ENCODE measurements at regions not wholly inside any gene's neighbourhood (a gene's known extent, or its start where the extent isn't known, plus 50 kb on each side); places are given as distances from the start of the nearest gene placed in this dataset.

DNA sequence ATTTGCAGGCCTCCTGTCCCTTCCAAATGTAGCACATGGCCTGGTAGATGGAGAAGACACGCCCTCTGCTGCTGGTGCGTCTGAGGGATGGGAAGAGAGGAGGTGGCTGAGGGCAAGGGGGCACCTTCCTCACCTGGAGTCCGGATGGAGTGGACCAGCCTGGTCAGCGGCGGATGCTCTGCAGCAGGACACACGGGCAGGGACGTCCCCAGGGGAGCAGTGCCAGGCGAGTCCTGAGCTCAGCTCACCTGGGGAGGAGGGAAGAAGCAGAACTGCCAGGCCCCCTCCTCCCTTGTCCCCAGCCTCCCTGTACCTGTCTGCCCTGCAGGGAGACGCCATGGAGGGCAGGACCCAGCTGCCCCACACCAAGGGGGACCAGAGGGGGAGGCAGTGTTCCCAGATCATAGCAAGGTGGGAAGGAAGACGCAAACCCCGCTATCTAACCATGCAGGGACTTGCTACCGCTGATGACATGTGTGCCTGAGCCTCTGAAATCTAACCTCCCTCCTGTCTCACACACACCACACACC, 1495.9 kb downstream of the BRD1 start:
- Histone ChIP-seq H3K27ac (ENCODE audit: poor library complexity, severe bottlenecking) (no peak overlapping the region), H3K4me1 (ENCODE audit: insufficient read depth, poor library complexity, severe bottlenecking) (no peaks in the 10 kb centered on the region), H3K9me3 (ENCODE audit: severe bottlenecking) (no peaks in the 10 kb centered on the region), H3K36me3 (ENCODE audit: low read depth) (no peaks in the 10 kb centered on the region), H3K4me3 (ENCODE audit: severe bottlenecking) (no peak overlapping the region), H3K27me3 (ENCODE audit: insufficient read depth, poor library complexity, severe bottlenecking) (no peaks in the 10 kb centered on the region)
- no peak for ATAC-seq (ENCODE audit: low read depth)
- DNase-seq (ENCODE audit: low spot score), result no peak
- no peak for TF ChIP-seq CTCF (IDR thresholded peaks at IDR 0.05; ENCODE audit: poor library complexity, severe bottlenecking)

DNA sequence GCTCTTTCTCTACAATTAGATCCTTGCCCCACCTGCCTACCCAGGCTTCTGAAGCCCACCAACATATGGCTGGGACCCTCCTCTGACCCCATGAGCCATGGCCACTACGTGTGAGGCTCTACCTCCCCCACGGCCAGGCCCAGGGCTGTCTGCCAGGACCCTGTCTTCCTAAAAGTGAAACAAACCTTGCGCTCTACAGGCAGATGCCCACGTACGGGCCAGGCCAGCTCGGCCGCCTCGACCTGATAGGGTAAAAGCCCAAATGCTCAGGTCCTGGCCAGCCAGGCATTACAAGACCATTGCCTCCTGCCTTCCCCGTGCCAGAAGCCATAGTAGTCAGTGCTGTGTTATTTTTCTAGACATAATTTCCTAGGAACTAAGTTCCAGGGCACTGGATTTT, 1496.4 kb downstream of the BRD1 start:
- no peak overlapping the region for H3K4me3 ChIP-seq (ENCODE audit: severe bottlenecking)
- ATAC-seq (ENCODE audit: low read depth) (no peak), DNase-seq (ENCODE audit: low spot score) (peak; percentile 37)
- no peaks in the 10 kb centered on the region for H3K9me3 ChIP-seq (ENCODE audit: severe bottlenecking)
- no peak for TF ChIP-seq CTCF (IDR thresholded peaks at IDR 0.05; ENCODE audit: poor library complexity, severe bottlenecking)
- H3K36me3 ChIP-seq (ENCODE audit: low read depth), result no peaks in the 10 kb centered on the region
- H3K27me3 ChIP-seq (ENCODE audit: insufficient read depth, poor library complexity, severe bottlenecking), result no peaks in the 10 kb centered on the region
- no peaks in the 10 kb centered on the region for H3K4me1 ChIP-seq (ENCODE audit: insufficient read depth, poor library complexity, severe bottlenecking)
- no peak overlapping the region for H3K27ac ChIP-seq (ENCODE audit: poor library complexity, severe bottlenecking)

DNA sequence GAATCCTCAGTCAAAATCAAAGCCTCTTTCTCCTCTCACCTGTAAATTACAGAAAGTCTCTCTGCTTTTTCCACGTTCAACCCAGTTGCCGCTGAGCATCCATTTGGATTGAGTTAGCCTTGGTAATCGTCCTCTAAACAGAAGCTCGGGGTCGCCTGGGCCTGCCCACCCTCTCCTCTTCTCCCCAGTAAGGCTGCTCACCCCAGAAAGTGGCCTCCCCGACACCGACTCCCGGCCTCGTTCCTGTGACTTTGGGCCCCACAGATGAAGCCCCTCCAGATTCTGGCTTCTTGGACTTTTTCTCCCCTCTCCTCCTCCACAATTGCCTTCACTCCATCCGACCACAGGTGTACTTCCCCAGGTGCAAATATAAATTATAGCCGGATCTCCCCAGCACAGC, 1500.0 kb downstream of the BRD1 start:
- no peaks in the 10 kb centered on the region for H3K36me3 ChIP-seq (ENCODE audit: low read depth)
- H3K4me1 ChIP-seq (ENCODE audit: insufficient read depth, poor library complexity, severe bottlenecking), result no peaks in the 10 kb centered on the region
- TF ChIP-seq CTCF (IDR thresholded peaks at IDR 0.05; ENCODE audit: poor library complexity, severe bottlenecking), result no peak
- H3K27ac ChIP-seq (ENCODE audit: poor library complexity, severe bottlenecking), result no peak overlapping the region
- ATAC-seq (ENCODE audit: low read depth) (no peak), DNase-seq (ENCODE audit: low spot score) (no peak)
- no peak overlapping the region for H3K4me3 ChIP-seq (ENCODE audit: severe bottlenecking)
- H3K9me3 ChIP-seq (ENCODE audit: severe bottlenecking), result no peaks in the 10 kb centered on the region
- H3K27me3 ChIP-seq (ENCODE audit: insufficient read depth, poor library complexity, severe bottlenecking), result no peaks in the 10 kb centered on the region

- no peaks in the 10 kb centered on the region for H3K4me1 ChIP-seq (ENCODE audit: insufficient read depth, poor library complexity, severe bottlenecking)
- no peaks in the 10 kb centered on the region for H3K27me3 ChIP-seq (ENCODE audit: insufficient read depth, poor library complexity, severe bottlenecking)
- no peak overlapping the region for H3K4me3 ChIP-seq (ENCODE audit: severe bottlenecking)
- ATAC-seq (ENCODE audit: low read depth) (no peak), DNase-seq (ENCODE audit: low spot score) (peak; percentile 16)
- no peaks in the 10 kb centered on the region for H3K9me3 ChIP-seq (ENCODE audit: severe bottlenecking)
- no peak overlapping the region for H3K27ac ChIP-seq (ENCODE audit: poor library complexity, severe bottlenecking)
- no peaks in the 10 kb centered on the region for H3K36me3 ChIP-seq (ENCODE audit: low read depth)
- TF ChIP-seq CTCF (IDR thresholded peaks at IDR 0.05; ENCODE audit: poor library complexity, severe bottlenecking), result no peak
Measured at GRCh38 chr22:48323746-48324145, 1503.9 kb downstream of the BRD1 start.

- H3K4me3 ChIP-seq (ENCODE audit: severe bottlenecking), result no peak overlapping the region
- H3K4me1 ChIP-seq (ENCODE audit: insufficient read depth, poor library complexity, severe bottlenecking), result no peaks in the 10 kb centered on the region
- TF ChIP-seq CTCF (IDR thresholded peaks at IDR 0.05; ENCODE audit: poor library complexity, severe bottlenecking), result no peak
- H3K9me3 ChIP-seq (ENCODE audit: severe bottlenecking), result no peaks in the 10 kb centered on the region
- H3K36me3 ChIP-seq (ENCODE audit: low read depth), result no peaks in the 10 kb centered on the region
- ATAC-seq (ENCODE audit: low read depth) (no peak), DNase-seq (ENCODE audit: low spot score) (no peak)
- H3K27me3 ChIP-seq (ENCODE audit: insufficient read depth, poor library complexity, severe bottlenecking), result no peaks in the 10 kb centered on the region
- H3K27ac ChIP-seq (ENCODE audit: poor library complexity, severe bottlenecking), result no peak overlapping the region
Measured at GRCh38 chr22:48322907-48323306, 1504.8 kb downstream of the BRD1 start.
